Myocyte (in vitro differentiated cells): ENCODE measurements at regions not wholly inside any gene's neighbourhood (a gene's known extent, or its start where the extent isn't known, plus 50 kb on each side); places are given as distances from the start of the nearest gene placed in this dataset.
A peak's percentile ranks its signal among the peaks of the same experiment; 100 is the strongest.

ENCODE experiments used
- DNase-seq: peaks from one replicate; pipeline ENCODE4 v3.0.0-alpha.2; 2012; ENCODE audit warnings: low read depth

DNA sequence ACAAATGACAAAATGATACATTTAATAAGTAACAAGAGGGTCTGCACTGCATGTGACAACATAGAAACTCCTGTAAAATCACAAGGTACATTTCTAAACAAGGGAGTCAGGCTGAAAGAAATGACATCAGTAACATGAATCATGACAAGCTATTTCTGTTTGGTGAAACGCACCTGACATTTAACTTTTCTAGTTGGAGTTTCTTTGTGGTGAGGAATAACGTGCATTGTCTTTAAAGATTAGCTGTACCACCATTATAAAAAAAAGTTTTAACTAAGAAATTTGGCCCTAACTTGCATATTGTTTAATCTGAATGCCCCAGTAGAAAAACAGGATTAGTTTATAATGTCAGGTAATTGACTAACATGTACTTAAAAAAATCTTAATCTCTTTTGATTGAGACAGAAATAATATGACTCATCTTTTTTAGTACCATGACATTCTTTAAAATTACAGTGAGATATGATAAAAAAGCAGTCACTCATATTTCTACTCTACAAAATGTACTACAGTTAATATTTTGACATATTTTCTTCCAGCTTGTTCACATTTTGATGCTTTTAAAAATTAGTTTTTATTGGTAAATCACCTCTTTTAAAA is 418.2 kb downstream of the KLF12 start:
- DNase-seq: peak; percentile 22

DNA sequence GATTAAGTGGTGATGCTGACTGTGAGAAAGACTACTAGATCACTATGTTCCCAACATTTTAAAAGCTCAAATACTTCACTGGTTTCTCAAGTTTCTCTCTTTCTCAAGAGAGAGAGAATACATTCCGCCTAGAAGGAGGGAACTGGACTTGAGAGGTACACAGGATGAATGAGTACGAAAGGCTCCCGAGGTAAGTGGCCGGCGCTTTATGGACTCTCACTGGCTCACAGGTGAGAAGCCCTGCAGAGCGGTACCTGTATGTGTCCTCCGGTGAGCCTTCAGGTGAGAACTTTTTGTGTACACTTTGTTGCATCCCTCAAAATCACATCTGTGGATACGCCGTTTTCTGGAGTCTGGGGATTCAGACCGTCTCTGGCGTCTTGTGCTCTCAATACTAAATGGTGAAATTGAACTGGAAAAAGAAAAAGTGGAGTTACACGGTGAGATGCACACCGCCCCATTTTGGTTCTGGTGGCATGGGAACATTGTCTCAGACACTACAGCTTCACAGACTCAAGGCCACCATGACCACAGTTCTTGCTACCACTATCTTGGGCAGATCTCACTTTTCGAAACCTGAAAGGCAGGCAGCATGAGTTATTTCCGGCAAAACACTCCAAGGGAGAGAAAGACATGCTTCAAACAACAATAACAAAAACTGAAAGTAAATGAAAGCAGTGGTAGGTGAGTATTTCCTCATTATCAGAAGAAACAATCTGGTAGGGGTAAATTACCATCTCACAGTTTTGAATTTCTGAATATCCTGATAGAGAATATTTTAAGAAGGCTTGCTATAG is 418.9 kb downstream of the KLF12 start:
- DNase-seq: no peak

DNA sequence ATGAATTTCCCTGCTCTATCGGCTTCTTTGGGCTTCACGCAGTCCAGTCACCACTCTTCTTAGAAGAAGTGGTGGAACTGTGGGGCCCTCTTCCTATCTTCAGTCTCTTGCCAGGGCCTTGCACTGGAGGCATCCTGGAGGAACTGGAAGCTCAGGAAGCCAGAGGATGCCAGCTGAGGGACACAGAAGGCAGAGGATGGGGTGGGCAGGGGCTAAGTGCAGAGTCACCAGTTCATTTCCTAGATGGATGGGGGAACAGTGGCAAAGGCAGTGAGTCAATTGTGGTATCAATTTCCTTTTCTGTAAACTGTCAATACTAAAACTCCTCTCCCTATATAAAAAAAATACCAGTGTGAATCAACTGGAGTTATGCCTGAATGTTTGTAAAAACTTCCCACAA is 419.7 kb downstream of the KLF12 start:
- DNase-seq: no peak

DNA sequence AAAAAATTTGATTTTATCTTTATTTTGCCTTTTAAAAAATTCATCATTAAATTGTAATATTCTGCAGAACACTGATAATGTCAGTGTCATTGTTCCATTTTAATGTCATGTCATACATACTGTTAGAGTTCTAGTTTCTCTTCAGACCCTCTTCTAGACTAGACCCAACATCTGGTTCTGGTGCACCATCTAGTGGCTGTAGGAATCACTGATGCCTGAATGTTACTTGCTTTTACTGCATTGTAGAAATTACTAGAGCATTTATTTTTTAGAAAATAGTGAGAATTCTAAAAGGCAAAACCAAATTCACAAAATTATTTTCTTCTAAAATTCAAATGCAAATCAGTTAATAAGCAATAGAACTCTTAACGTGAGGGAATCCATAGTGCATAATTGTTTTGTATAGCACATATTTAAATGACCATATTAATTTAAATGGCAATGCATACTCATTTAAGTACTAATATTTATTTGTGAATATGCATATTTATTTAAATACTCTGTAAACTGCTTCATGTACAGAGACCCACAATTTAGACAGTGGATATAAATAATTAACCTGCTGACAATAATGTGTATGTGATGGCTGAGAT is 425.7 kb downstream of the KLF12 start:
- DNase-seq: peak; percentile 78

DNA sequence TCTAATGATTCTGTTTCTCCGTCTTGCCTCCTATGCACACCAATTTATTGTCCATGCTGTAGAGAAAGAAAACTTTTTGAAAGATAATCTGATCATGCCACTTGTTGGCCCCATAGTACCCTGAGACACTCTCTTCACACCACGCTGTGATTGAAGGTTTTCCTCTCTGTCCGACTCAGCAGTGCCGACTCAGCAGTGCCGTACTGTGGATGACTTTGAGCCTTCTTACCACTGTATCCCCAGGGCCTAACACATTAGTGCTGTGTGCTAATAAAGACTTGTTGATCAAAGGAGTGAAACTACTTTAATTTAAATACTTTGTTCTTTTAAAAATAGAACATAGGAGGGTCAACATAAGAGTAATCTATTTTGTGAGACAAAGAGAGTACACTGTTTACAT is 429.6 kb downstream of the KLF12 start:
- no peak for DNase-seq

- DNase-seq: no peak
Observed at GRCh38 chr13:73703606-73704005, 430.6 kb downstream of the KLF12 start.

DNA sequence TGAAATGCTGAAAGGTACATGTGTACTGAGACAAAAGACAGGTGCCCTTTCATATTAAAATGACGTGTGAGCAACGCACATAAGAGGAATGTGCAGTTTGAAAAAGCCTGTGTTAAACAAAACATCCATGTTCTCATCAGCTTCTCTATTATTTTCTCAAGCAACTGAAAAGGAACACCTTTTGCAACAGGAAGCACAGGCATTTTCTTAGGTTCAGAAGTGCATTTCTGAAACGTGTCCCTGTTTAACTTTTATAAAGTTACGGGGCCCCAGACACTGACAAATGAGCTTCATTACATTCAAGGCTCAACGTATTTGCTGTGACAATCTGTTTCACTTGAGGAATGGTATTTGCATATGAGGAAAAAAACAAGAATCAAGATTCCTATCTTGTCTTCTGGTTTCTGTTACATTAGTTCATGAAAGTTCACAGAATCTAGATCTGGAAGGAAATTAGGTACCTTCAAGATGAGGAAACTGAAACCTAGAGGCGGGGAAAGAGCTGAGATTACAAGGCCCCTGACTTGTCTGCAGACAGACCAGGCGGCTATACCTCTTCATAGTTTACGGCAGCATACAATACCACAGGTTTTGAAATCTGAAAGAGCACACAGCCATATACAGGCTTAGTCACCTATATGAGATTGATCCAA is 431.7 kb downstream of the KLF12 start:
- DNase-seq: no peak

- no peak for DNase-seq
Observed at GRCh38 chr13:73701160-73701559, 433.0 kb downstream of the KLF12 start.

- no peak for DNase-seq
Observed at GRCh38 chr13:73698859-73699258, 435.3 kb downstream of the KLF12 start.

GRCh38 chr13:73697166-73697565 is 437.0 kb downstream of the KLF12 start:
- no peak for DNase-seq

GRCh38 chr13:73696713-73697112 is 437.5 kb downstream of the KLF12 start:
- no peak for DNase-seq

DNA sequence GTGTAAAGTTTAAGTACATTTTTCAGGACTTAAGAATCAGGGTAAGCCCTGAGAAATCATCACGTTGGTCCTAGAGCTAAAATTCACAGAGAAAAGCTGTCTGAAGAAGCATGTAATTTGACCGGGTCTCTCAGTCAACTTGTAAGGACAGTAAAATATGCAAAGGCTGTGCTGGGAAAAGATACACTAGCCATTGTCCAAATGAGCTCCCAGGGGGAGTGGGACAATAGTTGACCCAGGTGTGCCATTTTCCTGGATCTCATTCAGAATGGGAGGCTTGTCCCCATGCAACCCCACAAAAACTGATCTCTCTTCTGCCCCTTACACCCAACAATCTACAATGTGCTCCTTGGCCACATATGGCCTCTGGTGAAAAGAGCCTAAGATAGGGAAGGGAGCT is 437.9 kb downstream of the KLF12 start:
- no peak for DNase-seq

- no peak for DNase-seq
Observed at GRCh38 chr13:73695325-73695724, 438.9 kb downstream of the KLF12 start.

DNA sequence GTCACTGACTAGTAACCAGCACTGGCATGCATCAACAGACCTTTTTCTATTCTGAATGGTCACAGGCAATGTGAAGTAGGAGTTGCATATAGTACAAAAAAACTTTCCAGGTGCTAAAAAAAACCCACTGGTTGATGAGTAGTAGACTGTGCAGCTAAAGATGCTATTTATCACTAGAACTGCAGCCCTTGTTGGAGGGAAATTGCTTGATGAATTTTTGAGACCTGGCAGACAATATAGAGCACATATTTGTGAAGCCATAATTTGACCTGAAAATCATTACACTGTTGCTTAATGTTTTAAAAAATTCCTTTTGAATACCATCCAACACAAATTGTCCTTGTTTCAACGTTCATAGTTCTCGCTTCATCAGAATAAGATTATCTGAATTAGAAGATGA is 441.0 kb downstream of the KLF12 start:
- no peak for DNase-seq

DNA sequence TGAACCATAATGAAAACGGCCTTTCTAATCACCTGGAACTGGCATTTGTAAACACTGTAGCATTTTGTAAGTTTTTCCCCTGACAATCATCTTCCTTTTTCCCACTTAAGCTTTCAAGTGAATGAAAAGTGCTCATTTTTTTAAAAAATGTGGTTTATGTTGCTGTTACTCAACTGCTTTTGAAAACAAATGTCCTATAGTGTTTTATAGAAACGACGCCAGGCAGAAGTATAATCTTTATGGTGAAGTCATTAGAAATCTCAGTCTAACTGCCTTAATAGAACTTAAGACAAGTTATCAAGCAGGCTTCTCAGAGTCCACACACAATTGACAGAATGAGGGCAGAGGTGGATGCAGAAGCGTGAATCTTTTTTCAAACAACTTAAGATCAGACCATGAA is 442.3 kb downstream of the KLF12 start:
- no peak for DNase-seq

- DNase-seq: no peak
Observed at GRCh38 chr13:73687929-73688328, 446.3 kb downstream of the KLF12 start.

- no peak for DNase-seq
Observed at GRCh38 chr13:73687087-73687486, 447.1 kb downstream of the KLF12 start.

DNA sequence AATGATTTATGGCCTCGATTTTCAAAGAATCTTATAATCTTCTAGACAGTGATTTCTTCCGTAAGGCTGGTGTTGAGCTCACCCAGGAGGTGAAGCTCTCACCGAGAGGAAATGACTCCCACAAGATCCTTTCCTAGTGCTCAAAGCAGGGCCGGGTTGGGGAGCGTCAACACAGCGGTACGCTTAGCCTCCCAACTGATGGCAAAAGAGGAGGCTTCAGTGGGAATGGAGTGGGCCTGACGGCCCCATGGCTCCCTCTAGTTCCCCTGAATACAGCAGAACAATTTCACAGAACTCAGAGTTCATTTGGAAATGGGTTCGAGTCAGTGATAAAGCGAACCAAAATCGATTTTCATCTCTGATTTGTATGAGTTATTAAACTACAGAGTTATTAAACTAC is 449.5 kb downstream of the KLF12 start:
- no peak for DNase-seq

DNA sequence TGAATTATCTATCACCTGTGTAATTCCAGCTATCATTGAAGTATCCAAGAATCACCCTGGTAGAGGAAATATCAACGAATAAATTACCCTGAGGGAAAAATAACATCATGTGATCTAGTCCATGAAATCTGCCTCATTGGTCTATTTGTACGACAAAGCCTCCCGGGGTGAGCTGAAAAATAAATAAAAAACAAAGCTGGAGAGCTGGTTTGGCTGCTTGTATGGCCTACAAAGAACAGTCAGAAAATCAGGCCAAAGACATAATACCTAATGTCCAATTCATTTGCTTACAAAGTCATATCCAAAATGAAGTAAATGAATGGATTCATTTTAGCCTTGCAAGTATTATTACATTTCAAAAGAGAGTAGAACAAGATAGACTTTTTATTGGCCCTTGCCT is 449.9 kb downstream of the KLF12 start:
- DNase-seq: no peak

GRCh38 chr13:73683746-73684145 is 450.5 kb downstream of the KLF12 start:
- no peak for DNase-seq

GRCh38 chr13:73681779-73682178 is 452.4 kb downstream of the KLF12 start:
- DNase-seq: no peak

GRCh38 chr13:73681015-73681414 is 453.2 kb downstream of the KLF12 start:
- no peak for DNase-seq
